ENCODE measurements at regions not wholly inside any gene's neighbourhood (a gene's known extent, or its start where the extent isn't known, plus 50 kb on each side); places are given as distances from the start of the nearest gene placed in this dataset.
A peak's percentile ranks its signal among the peaks of the same experiment; 100 is the strongest.

GRCh38 chr6:79421001-79421411, 116.2 kb downstream of the LCA5 start:
- Histone ChIP-seq H3K27me3 (ENCODE audit: control insufficient read depth in 2 of 2, insufficient read depth in 2 of 2, low read length in 2 of 2) (no peaks in the 10 kb centered on the region; a peak in 1 of 5 replicates), H3K4me2 (ENCODE audit: insufficient read depth, low read length) (no peak overlapping the region)
- ATAC-seq: no peak

More at GRCh38 chr6:79421001-79421411, 116.2 kb downstream of the LCA5 start:
- BruUV-seq (replicated peaks): no TSS peak
- in situ Hi-C loops (cut with MboI) (no loop called here), intact Hi-C loops (cut with micrococcal nuclease) (no loop called here)
- WGBS (ENCODE audit: insufficient coverage, low coverage, missing lambda C conversion rate): 4% methylated on average over 4 of the region's 4 CpGs
- no peaks in the 10 kb centered on the region for H3K4me1 ChIP-seq (replicated peaks in 1 of 2; ENCODE audit: control insufficient read depth in 2 of 2, insufficient read depth in 2 of 2, low read length in 2 of 2)
- ChIA-PET CTCF (ENCODE audit: low intra/inter-chr PET ratio) (no interaction called here), POLR2A (interaction anchor here (0.7 to 1.3 kb wide), 2 partner anchors 10 to 16 kb away, joined by 3 to 5 read pairs; no protein-coding TSS in a partner anchor)
- FAIRE-seq: no peak
- H4K20me1 ChIP-seq (replicated peaks; ENCODE audit: control insufficient read depth, insufficient read depth, low read length): no peaks in the 10 kb centered on the region
- DNase-seq (ENCODE audit: extremely low read depth in 1 of 4, low spot score in 3 of 4): no peak
- no peaks in the 10 kb centered on the region for H3K9me3 ChIP-seq (replicated peaks; ENCODE audit: control insufficient read depth, insufficient read depth, low read depth, low read length)
- H3K4me3 ChIP-seq: no peak overlapping the region
- H3K79me2 ChIP-seq (ENCODE audit: control insufficient read depth, insufficient read depth, low read length): no peaks in the 10 kb centered on the region
- no peaks in the 10 kb centered on the region for H3K9me1 ChIP-seq (ENCODE audit: control insufficient read depth, insufficient read depth, low read length)
- TF ChIP-seq ASH1L (IDR thresholded peaks at IDR 0.05; ENCODE audit: borderline replicate concordance, low read depth, partially characterized antibody) (no peak), KLF13 (tag; IDR thresholded peaks at IDR 0.05; ENCODE audit: borderline replicate concordance, low read depth) (no peak), HOXB6 (CRISPR knock-in tag; IDR thresholded peaks at IDR 0.05; ENCODE audit: borderline replicate concordance) (no peak), ZBTB9 (CRISPR knock-in tag; IDR thresholded peaks at IDR 0.05) (no peak), MAFK (IDR thresholded peaks at IDR 0.05; ENCODE audit: low read length) (no peak), FIP1L1 (IDR thresholded peaks at IDR 0.05; ENCODE audit: low read depth, low read length, poor library complexity, severe bottlenecking) (no peak), ZNF134 (CRISPR knock-in tag; conservative IDR thresholded peaks at IDR 0.05) (no peak), FOXM1 (IDR thresholded peaks at IDR 0.05; ENCODE audit: low read depth) (no peak), FOXM1 (CRISPR knock-in tag; IDR thresholded peaks at IDR 0.05; ENCODE audit: low read depth) (no peak), ZNF253 (CRISPR knock-in tag; conservative IDR thresholded peaks at IDR 0.05) (no peak), SAP30 (IDR thresholded peaks at IDR 0.05; ENCODE audit: borderline replicate concordance, insufficient read depth, low read depth, low read length, poor library complexity, severe bottlenecking) (no peak), CBX2 (IDR thresholded peaks at IDR 0.05; ENCODE audit: insufficient read depth, low read length, poor library complexity, severe bottlenecking) (no peak), ZZZ3 (IDR thresholded peaks at IDR 0.05) (no peak), ZNF324 (CRISPR knock-in tag; IDR thresholded peaks at IDR 0.05) (no peak), USF2 (CRISPR knock-in tag; IDR thresholded peaks at IDR 0.05) (no peak), TAF1 (IDR thresholded peaks at IDR 0.05; ENCODE audit: control insufficient read depth, extremely low read depth, insufficient read depth, low read length, severe bottlenecking) (no peak), SUPT5H (IDR thresholded peaks at IDR 0.05) (no peak), MYBL2 (IDR thresholded peaks at IDR 0.05; ENCODE audit: low read depth) (no peak), MYBL2 (CRISPR knock-in tag; IDR thresholded peaks at IDR 0.05; ENCODE audit: borderline replicate concordance) (no peak), ZBTB5 (IDR thresholded peaks at IDR 0.05) (no peak)
- no peak overlapping the region for H3K9ac ChIP-seq (ENCODE audit: insufficient read depth in 1 of 2, low read depth in 2 of 2, low read length in 2 of 2)
- peak overlapping the region; percentile 60; the same call in 1 of the 2 replicates for H2AFZ ChIP-seq (ENCODE audit: low read depth, low read length)
- no peaks in the 10 kb centered on the region for H3K36me3 ChIP-seq (ENCODE audit: control insufficient read depth, insufficient read depth, low read length)
- H3K27ac ChIP-seq (ENCODE audit: extremely low read depth, low read depth, low read length): no peak overlapping the region

All from K562 (cell line).